Dedifferentiated amniotic fluid mesenchymal stem cell (primary cell): ENCODE measurements at regions not wholly inside any gene's neighbourhood (a gene's known extent, or its start where the extent isn't known, plus 50 kb on each side); places are given as distances from the start of the nearest gene placed in this dataset.
"Not testable (repeated sequence)": the region's sequence is repeated elsewhere in the genome, so short reads cannot be mapped to it uniquely, and the experiment has no call there.

Experiments
- DNase-seq: peaks from one replicate; pipeline ENCODE4 v3.0.0-alpha.2; 2016; ENCODE audit errors: extremely low spot score

DNA sequence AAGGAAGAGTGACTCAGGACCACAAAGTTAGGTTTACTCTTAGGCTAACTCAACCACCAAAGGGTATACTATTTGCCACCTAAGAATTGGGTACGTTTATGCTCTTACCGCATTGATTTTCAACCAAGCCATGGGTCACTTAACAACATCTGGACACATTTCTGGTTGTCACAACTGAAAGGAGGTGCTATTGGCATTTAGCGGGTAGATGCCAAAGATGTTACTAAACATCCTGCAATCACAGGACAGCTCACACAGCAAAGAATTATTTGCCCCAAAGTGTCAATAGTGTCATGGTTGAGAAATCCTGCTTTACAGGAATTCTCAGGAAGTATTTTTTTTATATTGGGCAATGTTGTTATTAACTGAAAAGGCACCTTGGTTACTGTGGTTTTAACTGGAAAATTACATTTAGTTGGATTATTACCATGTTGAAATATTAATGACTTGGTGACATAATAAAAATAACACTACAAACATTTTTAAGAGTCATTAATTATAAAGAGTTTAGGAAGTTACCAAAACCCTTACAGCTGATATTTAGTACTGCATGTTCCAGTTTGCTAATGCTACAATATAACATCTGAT lies 185.0 kb upstream of the TMEM196 start:
- no peak for DNase-seq

DNA sequence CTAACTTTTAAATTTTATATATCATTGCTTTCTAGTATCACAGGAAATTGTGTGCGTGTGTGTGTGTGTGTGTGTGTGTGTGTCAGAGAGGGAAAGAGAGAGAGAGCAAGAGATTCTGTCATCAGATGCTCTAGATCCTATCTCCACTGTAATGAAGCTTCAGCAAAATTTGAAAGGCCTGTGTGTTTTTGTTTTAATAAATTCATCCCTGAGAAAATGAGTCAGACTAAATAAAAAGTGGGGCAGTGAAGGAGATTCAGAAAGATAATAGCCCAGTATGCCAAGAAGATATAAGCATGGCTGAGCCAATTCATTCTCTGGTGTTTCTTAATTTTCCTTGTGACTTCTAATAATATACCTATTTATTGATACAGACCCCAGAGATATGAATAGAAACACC lies 184.2 kb upstream of the TMEM196 start:
- no peak for DNase-seq

DNA sequence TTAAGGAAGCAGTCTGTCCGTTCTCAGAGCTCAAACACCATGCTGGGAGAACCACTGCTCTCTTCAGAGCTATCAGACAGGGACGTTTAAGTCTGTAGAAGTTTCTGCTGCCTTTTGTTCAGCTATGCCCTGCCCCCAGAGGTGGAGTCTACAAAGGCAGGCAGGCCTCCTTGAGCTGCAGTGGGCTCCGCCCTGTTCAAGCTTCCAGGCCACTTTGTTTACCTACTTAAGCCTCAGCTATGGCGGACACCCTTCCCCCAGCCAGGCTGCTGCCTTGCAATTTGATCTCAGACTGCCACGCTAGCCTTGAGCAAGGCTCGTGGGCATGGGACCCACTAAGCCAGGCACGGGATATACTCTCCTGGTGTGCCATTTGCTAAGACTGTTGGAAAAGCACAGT lies 180.7 kb upstream of the TMEM196 start:
- DNase-seq = not testable (repeated sequence)

DNA sequence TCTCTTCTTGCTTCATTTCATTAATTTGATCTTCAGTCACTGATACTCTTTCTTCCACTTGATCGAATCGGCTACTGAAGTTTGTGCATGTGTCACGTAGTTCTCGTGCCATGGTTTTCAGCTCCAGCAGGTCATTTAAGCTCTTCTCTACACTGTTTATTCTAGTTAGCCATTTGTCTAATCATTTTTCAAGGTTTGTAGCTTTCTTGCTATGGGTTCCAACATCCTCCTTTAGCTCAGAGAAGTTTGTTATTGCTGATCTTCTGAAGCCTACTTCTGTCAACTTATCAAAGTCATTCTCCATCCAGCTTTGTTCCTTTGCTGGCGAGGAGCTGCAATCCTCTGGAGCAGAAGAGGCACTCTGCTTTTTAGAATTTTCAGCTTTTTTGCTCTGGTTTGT lies 180.0 kb upstream of the TMEM196 start:
- not testable (repeated sequence) for DNase-seq

DNA sequence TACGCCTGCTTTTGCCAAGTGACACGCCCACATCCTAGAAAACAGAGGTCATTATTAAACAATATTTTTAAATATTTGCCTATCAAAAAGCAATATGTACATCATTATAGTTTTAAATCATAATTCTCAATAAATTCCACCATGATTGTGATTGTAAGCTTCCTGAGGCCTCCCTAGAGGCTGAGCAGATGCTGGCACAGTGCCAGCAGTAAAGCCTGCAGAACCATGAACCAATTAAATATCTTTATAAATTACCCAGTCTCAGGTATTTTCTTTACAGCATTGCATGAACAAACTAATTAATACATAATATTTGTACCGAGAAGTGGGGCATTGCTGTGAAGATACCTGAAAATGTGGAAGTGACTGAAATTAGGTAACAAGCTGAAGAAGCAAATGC lies 174.7 kb upstream of the TMEM196 start:
- DNase-seq = no peak

DNA sequence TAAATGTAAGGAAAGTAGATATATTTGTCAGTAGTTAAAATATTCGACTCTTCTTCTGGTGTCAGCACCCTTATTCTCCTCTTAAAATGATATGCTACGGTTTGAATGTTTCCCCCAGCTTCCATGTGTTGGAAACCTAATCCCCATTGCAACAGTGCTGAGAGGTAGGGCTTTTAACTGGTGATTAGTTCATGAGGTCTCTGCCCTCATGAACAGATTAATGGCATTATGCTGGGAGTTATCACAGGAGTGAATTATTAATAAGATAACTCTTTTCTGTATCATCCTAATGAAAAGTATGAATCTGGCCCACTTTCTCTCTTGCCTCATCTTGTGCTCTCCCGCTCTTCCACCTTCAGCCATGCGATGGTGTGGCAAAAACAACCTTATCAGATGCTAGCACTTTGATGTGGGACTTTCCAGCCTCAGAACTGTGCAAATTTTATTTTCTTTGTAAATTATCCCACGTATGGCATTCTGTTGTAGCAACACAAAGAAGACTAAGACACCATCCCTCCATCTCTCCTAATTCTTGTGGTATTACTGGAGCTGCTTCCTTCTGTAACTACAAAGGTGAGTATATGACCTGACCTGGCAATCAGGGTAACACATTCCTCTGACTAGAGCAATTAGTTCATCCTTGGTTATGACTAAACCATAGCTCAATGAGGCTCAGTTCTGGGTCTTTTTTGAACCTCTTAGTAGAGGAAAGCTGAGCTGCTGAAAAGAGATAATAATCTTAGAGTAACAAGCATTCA lies 171.1 kb upstream of the TMEM196 start:
- no peak for DNase-seq

DNA sequence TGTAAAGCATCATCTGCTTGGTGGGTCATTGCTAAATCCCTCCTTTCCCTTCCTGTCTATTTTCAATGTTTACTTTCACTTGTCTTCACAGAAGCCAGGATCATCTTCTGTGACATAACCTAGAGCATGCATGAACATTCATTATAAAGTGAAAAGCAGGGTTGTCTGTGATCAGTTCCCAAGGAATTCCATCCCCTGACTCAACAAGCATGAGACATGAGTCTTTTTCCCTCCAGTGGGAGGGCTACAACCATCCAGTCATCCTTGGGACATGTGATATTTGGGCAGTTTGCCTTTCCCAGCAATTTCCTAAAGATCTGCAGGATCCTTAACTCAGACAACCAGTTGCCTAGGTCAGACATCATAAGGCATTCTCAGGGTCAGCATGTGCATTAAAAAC lies 166.3 kb upstream of the TMEM196 start:
- no peak for DNase-seq

DNA sequence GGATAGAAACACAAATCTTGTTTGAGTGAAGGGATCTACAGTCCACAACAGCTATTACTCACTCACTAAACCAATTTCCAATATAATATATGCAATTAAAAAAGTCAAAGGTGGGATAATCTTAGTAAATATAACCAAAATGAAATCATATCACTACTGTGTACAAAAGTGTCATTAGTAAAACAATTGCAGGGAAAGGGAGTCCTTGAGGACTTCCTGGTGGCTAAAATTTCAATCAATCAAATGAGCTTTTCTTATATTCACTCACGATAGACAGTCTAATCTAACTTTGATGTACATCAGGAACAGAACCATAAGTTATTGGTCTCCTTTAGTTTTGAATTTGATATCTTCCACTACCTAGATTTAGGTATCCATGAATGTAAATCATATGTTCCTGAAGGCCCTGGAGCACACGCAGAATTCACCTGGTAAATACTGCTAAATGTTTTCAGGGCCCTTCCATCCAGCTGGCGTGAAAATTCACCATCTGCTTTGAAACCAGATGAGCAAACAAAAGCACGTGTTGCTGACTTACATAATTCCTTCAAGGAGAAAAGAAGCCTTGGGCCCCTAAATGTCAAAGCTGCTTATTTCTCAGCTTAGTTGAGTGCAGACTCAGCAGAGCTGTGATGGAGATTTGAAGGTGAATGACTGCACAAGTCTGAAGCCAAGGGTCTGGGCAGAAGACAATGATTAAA lies 159.3 kb upstream of the TMEM196 start:
- no peak for DNase-seq

DNA sequence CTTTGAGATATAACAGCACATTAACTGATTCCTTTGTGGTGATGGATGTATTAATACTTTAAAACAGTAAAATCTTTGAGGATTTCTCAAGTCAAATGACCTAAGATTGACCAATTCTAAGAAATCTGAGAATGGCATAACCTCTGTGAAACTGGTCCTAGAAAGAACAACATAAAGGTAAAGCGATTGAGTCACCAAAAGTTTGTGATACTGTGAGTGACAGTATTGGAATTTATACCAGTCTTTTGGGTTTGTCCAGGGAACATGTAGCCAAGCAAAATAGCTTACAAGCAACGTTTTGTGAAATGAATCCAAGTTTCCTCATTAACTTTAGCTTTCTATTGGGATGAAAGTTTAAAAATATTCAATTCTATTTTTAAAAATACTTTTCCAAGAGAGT lies 157.4 kb upstream of the TMEM196 start:
- no peak for DNase-seq

DNA sequence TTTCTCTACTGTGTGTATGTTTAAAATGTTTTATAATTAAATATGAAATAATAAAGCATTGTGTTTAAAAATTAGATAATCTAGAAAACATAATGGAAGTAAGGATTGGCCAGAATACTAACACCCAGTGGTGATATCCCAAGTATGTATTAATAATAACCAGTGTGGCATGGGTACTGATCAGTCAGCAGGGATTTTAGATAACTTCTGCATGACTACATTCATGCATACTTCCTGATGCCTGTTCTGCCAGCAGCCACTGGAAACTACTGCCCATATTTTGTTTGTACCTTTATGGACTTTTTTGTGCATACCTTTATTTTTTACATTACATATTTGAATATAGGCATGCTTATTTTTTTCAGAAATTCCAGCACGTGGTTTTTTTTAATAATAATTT lies 156.6 kb upstream of the TMEM196 start:
- no peak for DNase-seq

DNA sequence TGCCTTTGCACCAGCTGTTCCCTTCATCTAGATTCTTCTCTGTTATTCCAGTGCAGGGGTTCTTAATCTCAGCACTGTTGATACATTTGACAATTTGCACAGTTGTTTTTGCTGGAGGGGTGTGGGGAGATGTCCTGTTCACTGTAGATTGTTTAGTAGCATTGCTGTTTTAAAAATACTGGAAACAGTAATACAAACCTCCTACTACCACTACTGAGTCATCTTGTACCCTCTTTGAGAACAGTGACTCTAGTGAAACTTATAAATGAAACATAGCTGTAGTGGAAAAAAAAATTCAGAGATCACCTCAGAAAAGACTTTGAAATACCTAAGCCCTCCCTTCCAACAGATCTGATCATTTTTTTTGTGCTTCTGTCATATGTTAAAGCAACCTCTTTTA lies 154.8 kb upstream of the TMEM196 start:
- DNase-seq = no peak

DNA sequence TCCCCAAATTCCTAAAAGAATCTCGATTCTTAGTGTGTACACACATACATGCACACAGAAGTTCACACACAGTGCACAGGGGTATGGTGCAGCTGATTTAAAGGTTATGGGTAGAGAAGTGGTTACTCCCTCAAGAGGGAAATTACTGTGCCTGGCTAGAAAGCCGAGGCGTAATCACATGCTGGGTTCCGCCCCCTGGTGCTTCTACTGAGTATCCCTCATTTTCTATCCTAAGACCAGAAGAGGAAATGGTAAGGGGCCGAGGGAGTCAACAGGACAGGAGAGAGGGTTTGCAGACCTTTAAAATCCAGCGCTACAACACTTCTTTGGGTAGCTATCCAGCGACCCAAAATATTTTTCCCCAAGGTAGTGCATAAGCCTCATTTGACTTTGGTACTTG lies 147.3 kb upstream of the TMEM196 start:
- no peak for DNase-seq

DNA sequence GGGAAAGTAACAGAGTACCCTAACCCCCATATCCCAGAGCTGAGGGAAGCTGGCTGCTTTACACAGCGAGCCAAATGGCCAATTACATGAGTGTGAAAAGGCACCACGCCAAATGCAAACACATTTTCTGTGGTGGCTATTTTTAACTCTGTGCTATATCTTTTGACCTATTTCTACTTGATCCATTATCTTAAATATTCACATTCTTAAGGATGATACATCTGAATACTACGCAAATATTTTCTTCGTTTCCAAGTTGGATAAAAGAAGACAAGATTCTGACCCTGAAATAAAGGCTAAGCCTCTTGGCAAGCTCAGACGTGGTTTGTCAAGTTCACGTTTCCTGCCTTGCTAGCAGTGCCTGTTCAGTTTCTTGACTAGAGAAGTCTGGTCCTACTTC lies 146.7 kb upstream of the TMEM196 start:
- no peak for DNase-seq

DNA sequence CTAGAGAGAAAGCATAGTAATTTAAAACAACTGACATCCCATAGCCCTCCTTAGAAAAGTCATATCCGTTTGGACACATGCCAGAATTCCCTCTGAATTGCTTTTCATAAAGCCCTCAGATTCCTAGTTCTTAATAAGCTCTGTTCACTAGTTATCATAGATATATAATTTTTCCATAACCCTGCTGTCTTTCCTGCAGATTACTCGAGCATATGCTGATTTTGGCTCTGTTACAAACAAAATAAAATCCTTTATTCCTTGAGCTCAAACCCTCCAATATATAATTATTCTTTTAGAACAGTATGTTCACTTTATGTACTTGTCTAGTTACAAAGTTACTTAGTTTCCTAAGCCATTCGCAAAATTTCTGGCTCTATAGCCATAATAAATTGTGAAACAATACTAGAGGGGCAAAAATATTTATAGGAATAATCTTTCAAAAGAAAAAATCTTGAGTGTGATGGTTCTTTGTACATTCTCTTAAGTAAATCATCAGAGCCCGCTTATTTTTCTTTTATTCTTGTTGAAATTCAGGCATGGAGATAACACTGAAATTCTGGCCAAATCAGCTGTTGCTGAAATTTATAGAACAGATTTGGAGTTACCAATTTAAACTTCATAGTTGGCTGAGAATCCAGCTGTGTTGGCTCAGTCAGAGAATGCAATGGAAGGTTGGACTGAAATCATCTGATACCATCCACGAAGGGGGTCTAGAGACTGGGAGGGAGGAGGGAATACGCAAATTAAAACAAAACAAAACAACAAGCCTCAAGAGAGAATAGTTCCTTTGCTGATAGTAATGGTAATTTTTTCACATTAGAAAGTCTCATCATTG lies 146.1 kb upstream of the TMEM196 start:
- DNase-seq = no peak

DNA sequence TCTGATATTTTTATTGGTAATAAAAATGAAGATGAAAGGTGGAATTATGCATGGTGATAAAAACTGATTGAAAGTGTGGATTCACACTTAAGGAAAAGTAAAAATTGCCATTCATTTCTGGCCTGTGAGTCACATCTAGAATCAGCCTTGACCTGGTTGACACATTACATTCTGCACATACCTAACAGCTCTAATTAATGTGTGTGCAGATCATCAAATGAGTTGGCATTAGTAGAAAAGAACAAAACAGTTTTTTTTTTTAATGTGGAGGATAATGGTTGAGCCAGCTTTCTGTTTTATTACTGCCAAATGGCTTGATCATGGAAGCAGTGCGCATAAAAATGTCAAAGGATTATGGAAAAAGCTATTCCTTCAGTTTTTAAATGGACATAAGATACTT lies 142.6 kb upstream of the TMEM196 start:
- no peak for DNase-seq

DNA sequence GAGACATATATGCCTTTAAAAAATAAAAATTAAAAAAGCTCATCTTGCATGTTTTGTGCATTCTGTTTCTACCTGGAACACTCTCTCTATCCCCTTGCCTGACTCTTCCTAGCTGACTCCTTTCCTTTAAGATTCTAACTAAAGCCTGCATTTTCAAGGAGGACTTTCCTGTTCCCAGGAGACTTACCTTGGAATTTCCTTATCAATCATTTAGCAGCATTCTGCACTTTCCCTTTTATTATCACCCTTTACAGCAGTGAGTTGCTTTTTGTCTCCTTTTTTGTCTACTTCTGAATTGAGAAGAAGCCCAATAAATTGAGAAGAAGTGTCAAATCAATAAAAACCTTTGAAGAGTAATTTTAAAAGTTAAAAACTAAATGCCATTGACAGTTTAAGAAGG lies 142.2 kb upstream of the TMEM196 start:
- no peak for DNase-seq

DNA sequence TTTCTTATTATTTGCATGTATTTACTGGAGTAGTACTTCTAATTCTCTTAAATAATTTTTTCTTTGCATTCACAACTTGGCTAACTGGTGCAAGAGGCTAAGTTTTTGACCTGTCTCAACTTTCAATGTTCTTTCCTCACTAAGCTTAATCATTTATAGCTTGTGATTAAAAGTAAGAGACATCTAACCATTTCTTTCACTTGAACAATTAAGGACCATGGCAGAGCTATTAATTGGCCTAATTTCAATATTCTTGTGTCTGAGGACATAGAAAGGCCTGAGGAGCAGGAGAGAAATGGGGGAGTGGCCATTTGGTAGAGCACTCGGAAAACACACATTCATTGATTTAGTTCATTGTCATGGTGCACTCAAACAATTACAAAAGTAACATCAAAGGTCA lies 141.4 kb upstream of the TMEM196 start:
- no peak for DNase-seq

DNA sequence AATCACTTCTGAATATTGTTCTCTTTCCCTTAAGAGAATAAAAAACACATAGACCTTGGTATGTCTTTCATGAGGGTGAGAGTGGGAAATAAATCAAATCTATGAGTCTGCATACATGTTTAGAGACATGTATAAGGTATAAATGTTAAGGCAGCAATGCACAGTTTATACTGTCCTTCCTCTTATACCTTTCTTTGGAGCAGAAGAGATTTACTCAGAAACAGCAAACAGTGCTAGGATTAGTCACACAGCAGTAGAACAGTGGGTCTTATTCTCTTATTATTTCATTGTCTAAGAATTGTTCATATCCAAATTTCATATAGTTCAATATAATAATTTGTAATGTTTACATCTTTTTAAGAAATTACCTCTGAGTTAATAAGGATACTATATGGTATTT lies 126.7 kb upstream of the TMEM196 start:
- DNase-seq = no peak

DNA sequence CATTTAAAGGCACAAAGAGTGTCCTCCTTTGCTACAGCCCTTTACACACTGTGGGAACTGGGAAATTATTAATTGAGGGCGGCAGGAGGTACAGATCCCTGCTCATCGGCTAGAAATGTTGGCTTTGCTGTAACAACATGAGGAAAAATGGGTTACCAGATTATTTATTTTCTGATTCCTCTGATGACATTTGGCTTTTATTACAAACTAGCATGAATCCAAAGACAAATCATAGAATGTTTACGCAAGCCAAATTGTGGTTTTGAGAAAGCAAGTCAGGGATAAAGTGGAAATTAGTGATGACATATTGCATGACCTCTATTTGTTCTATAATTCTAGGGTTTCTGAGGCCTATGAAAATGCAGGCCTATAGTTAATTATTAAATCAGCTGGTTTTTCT lies 126.1 kb upstream of the TMEM196 start:
- DNase-seq = peak; percentile 26

DNA sequence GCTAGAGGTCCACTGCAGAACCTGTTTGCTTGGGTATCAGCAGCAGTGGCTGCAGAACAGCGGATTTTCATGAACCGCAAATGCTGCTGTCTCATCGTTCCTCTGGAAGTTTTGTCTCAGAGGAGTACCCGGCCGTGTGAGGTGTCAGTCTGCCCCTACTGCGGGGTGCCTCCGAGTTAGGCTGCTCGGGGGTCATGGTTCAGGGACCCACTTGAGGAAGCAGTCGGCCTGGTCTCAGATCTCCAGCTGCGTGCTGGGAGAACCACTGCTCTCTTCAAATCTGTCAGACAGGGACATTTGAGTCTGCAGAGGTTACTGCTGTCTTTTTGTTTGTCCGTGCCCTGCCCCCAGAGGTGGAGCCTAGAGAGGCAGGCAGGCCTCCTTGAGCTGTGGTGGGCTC lies 109.5 kb upstream of the TMEM196 start:
- DNase-seq = not testable (repeated sequence)

DNA sequence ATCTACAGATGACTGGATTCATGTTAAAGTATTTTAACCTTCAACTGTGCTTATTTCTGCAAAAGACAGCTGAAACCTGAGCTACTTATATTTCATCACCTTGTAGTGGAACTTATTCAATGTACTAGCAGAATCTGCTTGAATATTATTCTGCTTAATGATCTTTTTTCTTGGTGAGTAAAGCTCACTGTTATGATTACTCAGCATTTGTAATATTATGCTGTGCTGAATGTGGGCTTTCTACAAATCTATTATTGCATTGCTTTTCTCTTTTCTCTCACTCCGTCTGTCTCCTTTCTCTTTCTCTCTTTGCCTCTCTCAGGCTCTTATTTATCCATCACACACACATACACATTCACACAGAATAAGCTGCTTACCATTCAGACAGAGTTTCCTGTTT lies 98.7 kb upstream of the TMEM196 start:
- no peak for DNase-seq

DNA sequence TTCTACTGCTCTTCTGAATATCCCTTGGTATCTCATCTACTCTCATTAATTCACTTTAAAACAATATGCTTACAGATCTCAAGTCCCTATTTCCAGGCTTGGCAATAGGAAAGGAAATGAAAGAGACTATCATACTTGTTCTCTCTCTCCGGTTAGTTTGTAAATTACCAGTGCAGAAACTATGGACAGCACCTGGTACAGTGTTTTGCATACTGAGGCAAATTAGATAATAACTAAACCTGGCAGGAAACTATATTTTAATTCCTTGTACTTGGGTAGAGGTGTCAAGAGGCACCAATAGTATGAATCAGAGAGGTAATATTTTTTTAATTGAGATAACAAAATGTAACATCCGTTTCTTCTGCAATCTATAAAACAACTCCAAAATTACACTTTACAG lies 97.7 kb upstream of the TMEM196 start:
- DNase-seq = no peak
